ENCODE measurements at regions not wholly inside any gene's neighbourhood (a gene's known extent, or its start where the extent isn't known, plus 50 kb on each side); places are given as distances from the start of the nearest gene placed in this dataset.

GRCh38 chr6:160919723-160920440 lies 71.7 kb upstream of the MAP3K4 start:
- TF ChIP-seq CTCF (IDR thresholded peaks at IDR 0.05), result no peak
- TF ChIP-seq POLR2A (IDR thresholded peaks at IDR 0.05), result no peak

All from Peyer's patch (tissue), 4 donors.